ENCODE measurements at regions not wholly inside any gene's neighbourhood (a gene's known extent, or its start where the extent isn't known, plus 50 kb on each side); places are given as distances from the start of the nearest gene placed in this dataset.

GRCh38 chr4:31071508-31072486, 351.6 kb downstream of the PCDH7 start:
- no peak for DNase-seq

GRCh38 chr4:31075969-31076368, 355.8 kb downstream of the PCDH7 start:
- DNase-seq = no peak

GRCh38 chr4:31078661-31079060, 358.5 kb downstream of the PCDH7 start:
- no peak for DNase-seq

GRCh38 chr4:31080887-31081286, 360.7 kb downstream of the PCDH7 start:
- no peak for DNase-seq

GRCh38 chr4:31081366-31081765, 361.2 kb downstream of the PCDH7 start:
- no peak for DNase-seq

GRCh38 chr4:31083456-31083855, 363.3 kb downstream of the PCDH7 start:
- no peak for DNase-seq

- no peak for DNase-seq
These were observed 364.7 kb downstream of the PCDH7 start for GRCh38 chr4:31084806-31085416.

- DNase-seq = no peak
These were observed 365.5 kb downstream of the PCDH7 start for GRCh38 chr4:31085689-31086088.

GRCh38 chr4:31086756-31087330, 366.7 kb downstream of the PCDH7 start:
- DNase-seq = no peak

- no peak for DNase-seq
These were observed 368.5 kb downstream of the PCDH7 start for GRCh38 chr4:31088600-31089230.

GRCh38 chr4:31089815-31090214, 369.6 kb downstream of the PCDH7 start:
- DNase-seq = no peak

GRCh38 chr4:31094474-31094873, 374.3 kb downstream of the PCDH7 start:
- DNase-seq = no peak

GRCh38 chr4:31097999-31098398, 377.8 kb downstream of the PCDH7 start:
- no peak for DNase-seq

- DNase-seq = no peak
These were observed 380.4 kb downstream of the PCDH7 start for GRCh38 chr4:31100536-31100935.

- no peak for DNase-seq
These were observed 383.9 kb downstream of the PCDH7 start for GRCh38 chr4:31104043-31104442.

GRCh38 chr4:31104577-31104976, 384.4 kb downstream of the PCDH7 start:
- no peak for DNase-seq

GRCh38 chr4:31106419-31106818, 386.2 kb downstream of the PCDH7 start:
- DNase-seq = no peak

- no peak for DNase-seq
These were observed 387.2 kb downstream of the PCDH7 start for GRCh38 chr4:31107362-31107761.

GRCh38 chr4:31108762-31109161, 388.6 kb downstream of the PCDH7 start:
- DNase-seq = no peak

GRCh38 chr4:31111790-31112189, 391.6 kb downstream of the PCDH7 start:
- no peak for DNase-seq

- DNase-seq = no peak
These were observed 394.6 kb downstream of the PCDH7 start for GRCh38 chr4:31114816-31115215.

GRCh38 chr4:31124008-31124585, 403.9 kb downstream of the PCDH7 start:
- DNase-seq = no peak

- DNase-seq = no peak
These were observed 404.9 kb downstream of the PCDH7 start for GRCh38 chr4:31125061-31125460.

Measured in activated CD4-positive, alpha-beta T cell treated with anti-CD3 and anti-CD28 coated beads, Interleukin-2, Interleukin-6, amounts not matched to agents 100 ng/mL and 50 ng/mL, durations not matched to agents 16 hours and 8 hours (primary cell).